Epithelial cell of esophagus (primary cell): ENCODE measurements at regions not wholly inside any gene's neighbourhood (a gene's known extent, or its start where the extent isn't known, plus 50 kb on each side); places are given as distances from the start of the nearest gene placed in this dataset.
"Not testable (repeated sequence)": the region's sequence is repeated elsewhere in the genome, so short reads cannot be mapped to it uniquely, and the experiment has no call there.

Experiments
- DNase-seq: peaks from one replicate; pipeline ENCODE4 v3.0.0; 2010; ENCODE audit warnings: low read depth
- H3K4me3 ChIP-seq: 2 replicates; pipeline ENCODE4 v1.5.1; 2011; ENCODE audit warnings: mild to moderate bottlenecking, low read length, control low read depth
- CTCF ChIP-seq: IDR thresholded peaks from 2 replicates; pipeline ENCODE4 v1.5.1; 2011; ENCODE audit warnings: low read depth, mild to moderate bottlenecking, low read length, control low read depth, inconsistent platforms; ENCODE audit not compliant: insufficient read depth; ENCODE audit errors: missing control alignments

DNA sequence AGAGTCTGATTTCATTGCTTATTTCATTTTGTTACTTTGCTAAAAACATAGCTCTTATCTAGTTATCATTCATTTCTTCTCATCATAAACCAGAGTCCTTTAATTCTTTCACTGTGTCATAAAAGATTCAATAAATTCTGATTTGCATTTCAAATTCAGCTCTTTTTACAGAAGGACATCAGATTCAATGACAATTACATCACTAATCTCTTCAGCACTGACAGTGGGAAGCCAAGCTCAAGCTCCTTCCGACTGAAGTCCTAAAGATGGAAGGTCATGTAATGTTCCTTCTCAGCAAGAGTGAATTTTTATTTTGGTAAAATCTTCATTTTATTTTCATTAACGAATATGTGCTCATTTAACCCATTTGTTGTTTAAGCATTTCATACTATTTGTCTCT lies 530.7 kb upstream of the ADGRL2 start:
- DNase-seq, result no peak
- TF ChIP-seq CTCF, result no peak
- no peak overlapping the region for H3K4me3 ChIP-seq

DNA sequence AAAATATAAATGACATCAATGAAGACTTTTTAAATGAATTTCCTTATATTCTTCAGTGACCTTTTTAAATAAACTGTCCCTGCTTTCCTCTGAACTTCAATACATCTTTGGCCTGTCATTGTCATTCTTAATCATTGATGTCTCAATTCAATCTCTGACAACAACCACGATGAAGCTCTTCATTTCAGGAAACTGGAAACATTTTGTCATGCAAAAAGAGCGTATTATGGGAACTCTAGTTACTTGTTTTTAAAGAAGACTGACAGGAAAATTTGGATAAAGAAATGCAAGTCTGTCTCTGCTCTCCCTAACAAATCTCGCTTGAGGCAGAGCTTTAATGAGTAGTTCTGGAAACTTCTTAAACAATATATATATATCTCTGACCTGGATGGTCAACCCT lies 535.8 kb upstream of the ADGRL2 start:
- H3K4me3 ChIP-seq, result no peak overlapping the region
- no peak for TF ChIP-seq CTCF

GRCh38 chr1:81259625-81260411 lies 540.9 kb upstream of the ADGRL2 start:
- no peak for DNase-seq
- no peak for TF ChIP-seq CTCF
- no peak overlapping the region for H3K4me3 ChIP-seq

More for the DNA sequence above, 535.8 kb upstream of the ADGRL2 start:
- DNase-seq, result no peak

- DNase-seq, result peak; percentile 12
- TF ChIP-seq CTCF, result peak; percentile 45
- no peak overlapping the region for H3K4me3 ChIP-seq
Measured at GRCh38 chr1:81254560-81254959, 546.2 kb upstream of the ADGRL2 start.

- H3K4me3 ChIP-seq, result no peak overlapping the region
- no peak for DNase-seq
Measured at GRCh38 chr1:81254068-81254467, 546.7 kb upstream of the ADGRL2 start.

GRCh38 chr1:81252471-81253151 lies 548.1 kb upstream of the ADGRL2 start:
- DNase-seq, result no peak
- no peak for TF ChIP-seq CTCF
- no peak overlapping the region for H3K4me3 ChIP-seq

More at GRCh38 chr1:81254068-81254467, 546.7 kb upstream of the ADGRL2 start:
- no peak for TF ChIP-seq CTCF

GRCh38 chr1:81250825-81251224 lies 549.9 kb upstream of the ADGRL2 start:
- not testable (repeated sequence) for DNase-seq, H3K4me3 ChIP-seq

- not testable (repeated sequence) for H3K4me3 ChIP-seq
Measured at GRCh38 chr1:81245084-81245715, 555.5 kb upstream of the ADGRL2 start.

DNA sequence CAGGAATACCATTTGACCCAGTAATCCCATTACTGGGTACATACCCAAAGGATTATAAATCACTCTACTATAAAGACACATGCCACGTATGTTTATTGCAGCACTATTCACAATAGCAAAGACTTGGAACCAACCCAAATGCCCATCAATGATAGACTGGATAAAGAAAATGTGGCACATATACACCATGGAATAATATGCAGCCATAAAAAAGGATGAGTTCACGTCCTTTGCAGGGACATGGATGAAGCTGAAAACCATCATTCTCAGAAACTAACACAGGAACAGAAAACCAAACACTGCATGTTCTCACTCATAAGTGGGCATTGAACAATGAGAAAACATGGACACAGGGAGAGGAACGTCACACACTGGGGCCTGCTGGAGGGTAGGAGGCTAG lies 556.1 kb upstream of the ADGRL2 start:
- not testable (repeated sequence) for H3K4me3 ChIP-seq, DNase-seq

More at GRCh38 chr1:81245084-81245715, 555.5 kb upstream of the ADGRL2 start:
- not testable (repeated sequence) for DNase-seq
